ENCODE measurements at regions not wholly inside any gene's neighbourhood (a gene's known extent, or its start where the extent isn't known, plus 50 kb on each side); places are given as distances from the start of the nearest gene placed in this dataset.

GRCh38 chr4:170697045-170697444 lies 607.3 kb upstream of the AADAT start:
- TF ChIP-seq EZH2 (IDR thresholded peaks at IDR 0.05; ENCODE audit: low read length): no peak
- TF ChIP-seq CTCF (optimal IDR thresholded peaks at IDR 0.05 in 1 of 3, IDR thresholded peaks at IDR 0.05 in 1 of 3, conservative IDR thresholded peaks at IDR 0.05 in 1 of 3; ENCODE audit: extremely low read depth in 1 of 3, insufficient read depth in 2 of 3, low read length in 3 of 3): no peak
